HepG2 (cell line): ENCODE measurements at regions not wholly inside any gene's neighbourhood (a gene's known extent, or its start where the extent isn't known, plus 50 kb on each side); places are given as distances from the start of the nearest gene placed in this dataset.

Experiments used
- CBFB ChIP-seq: sonication (generic); formaldehyde crosslinking; IDR thresholded peaks from 2 replicates; pipeline ENCODE4 v1.4.0; 2020; ENCODE audit warnings: missing genetic modification reagents
- GABPA ChIP-seq, 2 experiments: IDR thresholded peaks; 2 replicates each; pipeline ENCODE4 v1.6.1; 2011 to 2016; ENCODE audit warnings: low read depth in 2 of 2, low read length in 1 of 2, missing biosample characterization in 1 of 2, missing genetic modification characterization in 1 of 2
- GTF2F1 ChIP-seq: fragments of 150-350 bp; IDR thresholded peaks from 2 replicates; pipeline ENCODE4 v1.6.1; 2014; ENCODE audit warnings: low read length
- MZF1 ChIP-seq: sonication (generic); formaldehyde crosslinking; IDR thresholded peaks from 2 replicates; pipeline ENCODE4 v1.8.1; 2023; ENCODE audit warnings: mild to moderate bottlenecking, missing genetic modification reagents, borderline replicate concordance
- TF ChIP-seq, protein P1 (sequence below): sonication (generic); formaldehyde crosslinking; IDR thresholded peaks from 2 replicates; pipeline ENCODE4 v1.5.0; 2020; ENCODE audit warnings: mild to moderate bottlenecking, missing genetic modification reagents, moderate library complexity

DNA sequence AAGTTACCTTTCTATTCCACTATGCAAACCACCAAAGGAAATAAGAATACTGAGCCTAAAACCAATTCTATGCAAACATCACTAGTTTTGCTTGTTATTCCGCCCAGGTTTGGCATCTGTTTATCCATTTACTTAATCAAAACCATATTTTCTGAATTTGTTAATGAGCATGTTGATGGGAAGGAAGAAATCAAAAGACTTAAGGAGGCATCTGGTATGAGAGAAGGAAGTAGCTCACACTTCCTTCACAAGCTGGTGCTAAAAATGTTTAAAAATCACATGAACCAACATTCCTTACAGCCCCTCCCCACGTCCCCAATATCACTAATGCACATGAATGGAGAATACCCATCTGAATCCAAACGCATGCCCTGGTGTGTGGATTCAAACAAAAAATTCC, 52.0 kb upstream of the PRKAR2B start:
- TF ChIP-seq MZF1 (CRISPR knock-in tag) (no peak), GABPA (IDR thresholded peaks at IDR 0.05; ENCODE audit: low read depth, low read length) (no peak), GABPA (CRISPR knock-in tag; IDR thresholded peaks at IDR 0.05; ENCODE audit: low read depth) (no peak), GTF2F1 (no peak), CBFB (CRISPR knock-in tag) (no peak)
- TF ChIP-seq, protein P1, sequence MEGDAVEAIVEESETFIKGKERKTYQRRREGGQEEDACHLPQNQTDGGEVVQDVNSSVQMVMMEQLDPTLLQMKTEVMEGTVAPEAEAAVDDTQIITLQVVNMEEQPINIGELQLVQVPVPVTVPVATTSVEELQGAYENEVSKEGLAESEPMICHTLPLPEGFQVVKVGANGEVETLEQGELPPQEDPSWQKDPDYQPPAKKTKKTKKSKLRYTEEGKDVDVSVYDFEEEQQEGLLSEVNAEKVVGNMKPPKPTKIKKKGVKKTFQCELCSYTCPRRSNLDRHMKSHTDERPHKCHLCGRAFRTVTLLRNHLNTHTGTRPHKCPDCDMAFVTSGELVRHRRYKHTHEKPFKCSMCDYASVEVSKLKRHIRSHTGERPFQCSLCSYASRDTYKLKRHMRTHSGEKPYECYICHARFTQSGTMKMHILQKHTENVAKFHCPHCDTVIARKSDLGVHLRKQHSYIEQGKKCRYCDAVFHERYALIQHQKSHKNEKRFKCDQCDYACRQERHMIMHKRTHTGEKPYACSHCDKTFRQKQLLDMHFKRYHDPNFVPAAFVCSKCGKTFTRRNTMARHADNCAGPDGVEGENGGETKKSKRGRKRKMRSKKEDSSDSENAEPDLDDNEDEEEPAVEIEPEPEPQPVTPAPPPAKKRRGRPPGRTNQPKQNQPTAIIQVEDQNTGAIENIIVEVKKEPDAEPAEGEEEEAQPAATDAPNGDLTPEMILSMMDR, result no peak
